ENCODE measurements at regions not wholly inside any gene's neighbourhood (a gene's known extent, or its start where the extent isn't known, plus 50 kb on each side); places are given as distances from the start of the nearest gene placed in this dataset.
A peak's percentile ranks its signal among the peaks of the same experiment; 100 is the strongest.

- TF ChIP-seq MAX (IDR thresholded peaks at IDR 0.05; ENCODE audit: low read depth, low read length) (no peak), POLR2A (IDR thresholded peaks at IDR 0.05; ENCODE audit: extremely low read depth, insufficient read length) (no peak), MYC (IDR thresholded peaks at IDR 0.05; ENCODE audit: low read depth, low read length) (no peak), CTCF (IDR thresholded peaks at IDR 0.05; ENCODE audit: low read depth, low read length) (no peak)
- no peak for DNase-seq (ENCODE audit: low read depth)
- no peak overlapping the region for H3K4me3 ChIP-seq (ENCODE audit: low read depth, low read length)
These were observed 607.9 kb downstream of the SLCO4C1 start for GRCh38 chr5:101688156-101688555.

- H3K4me3 ChIP-seq (ENCODE audit: low read depth, low read length), result no peak overlapping the region
- TF ChIP-seq CTCF (IDR thresholded peaks at IDR 0.05; ENCODE audit: low read depth, low read length), result no peak
- TF ChIP-seq POLR2A (IDR thresholded peaks at IDR 0.05; ENCODE audit: extremely low read depth, insufficient read length), result no peak
- no peak for TF ChIP-seq MYC (IDR thresholded peaks at IDR 0.05; ENCODE audit: low read depth, low read length)
- TF ChIP-seq MAX (IDR thresholded peaks at IDR 0.05; ENCODE audit: low read depth, low read length), result no peak
- no peak for DNase-seq (ENCODE audit: low read depth)
These were observed 608.6 kb downstream of the SLCO4C1 start for GRCh38 chr5:101687349-101687985.

GRCh38 chr5:101686536-101687157 is 609.4 kb downstream of the SLCO4C1 start:
- TF ChIP-seq MYC (IDR thresholded peaks at IDR 0.05; ENCODE audit: low read depth, low read length), result no peak
- no peak for TF ChIP-seq POLR2A (IDR thresholded peaks at IDR 0.05; ENCODE audit: extremely low read depth, insufficient read length)
- TF ChIP-seq CTCF (IDR thresholded peaks at IDR 0.05; ENCODE audit: low read depth, low read length), result no peak
- no peak for TF ChIP-seq MAX (IDR thresholded peaks at IDR 0.05; ENCODE audit: low read depth, low read length)
- no peak overlapping the region for H3K4me3 ChIP-seq (ENCODE audit: low read depth, low read length)
- DNase-seq (ENCODE audit: low read depth), result no peak

- peak; percentile 44 for DNase-seq (ENCODE audit: low read depth)
- TF ChIP-seq POLR2A (IDR thresholded peaks at IDR 0.05; ENCODE audit: extremely low read depth, insufficient read length) (no peak), MYC (IDR thresholded peaks at IDR 0.05; ENCODE audit: low read depth, low read length) (no peak), MAX (IDR thresholded peaks at IDR 0.05; ENCODE audit: low read depth, low read length) (no peak), CTCF (IDR thresholded peaks at IDR 0.05; ENCODE audit: low read depth, low read length) (no peak)
- H3K4me3 ChIP-seq (ENCODE audit: low read depth, low read length), result no peak overlapping the region
These were observed 616.3 kb downstream of the SLCO4C1 start for GRCh38 chr5:101679816-101680215.

GRCh38 chr5:101678481-101679193 is 617.4 kb downstream of the SLCO4C1 start:
- no peak overlapping the region for H3K4me3 ChIP-seq (ENCODE audit: low read depth, low read length)
- DNase-seq (ENCODE audit: low read depth), result peak; percentile 55
- TF ChIP-seq POLR2A (IDR thresholded peaks at IDR 0.05; ENCODE audit: extremely low read depth, insufficient read length) (no peak), CTCF (IDR thresholded peaks at IDR 0.05; ENCODE audit: low read depth, low read length) (peak; percentile 90)
